ENCODE measurements at regions not wholly inside any gene's neighbourhood (a gene's known extent, or its start where the extent isn't known, plus 50 kb on each side); places are given as distances from the start of the nearest gene placed in this dataset.

- Histone ChIP-seq H4K20me1 (replicated peaks in 1 of 2; ENCODE audit: control insufficient read depth in 1 of 2, insufficient read depth in 2 of 2, low read length in 2 of 2) (no peaks in the 10 kb centered on the region), H3K4ac (replicated peaks; ENCODE audit: insufficient read length, low read depth, low read length) (no peak overlapping the region), H3K27me3 (replicated peaks in 1 of 4; ENCODE audit: control insufficient read depth in 3 of 4, extremely low read depth in 1 of 4, insufficient read depth in 3 of 4, low read length in 3 of 4) (no peaks in the 10 kb centered on the region), H3K79me1 (ENCODE audit: low read depth, low read length) (no peaks in the 10 kb centered on the region), H3K79me2 (ENCODE audit: control insufficient read depth in 1 of 2, insufficient read depth in 2 of 2, low read length in 2 of 2) (no peaks in the 10 kb centered on the region), H4K8ac (ENCODE audit: extremely low read depth, insufficient read depth, low read length) (no peak overlapping the region), H3K9me3 (ENCODE audit: insufficient read depth in 2 of 2, low read depth in 1 of 2, low read length in 1 of 2) (no peaks in the 10 kb centered on the region), H3K18ac (ENCODE audit: extremely low read depth, low read length) (no peak overlapping the region), H2BK20ac (ENCODE audit: low read length) (no peak overlapping the region), H3K56ac (replicated peaks; ENCODE audit: insufficient read length, low read depth, low read length) (no peak overlapping the region), H2AK5ac (ENCODE audit: low read depth, low read length) (no peak overlapping the region), H2BK5ac (ENCODE audit: low read depth, low read length) (no peak overlapping the region), H3K36me3 (ENCODE audit: control insufficient read depth in 2 of 4, insufficient read depth in 4 of 4, low read length in 3 of 4) (no peaks in the 10 kb centered on the region), H3K23me2 (ENCODE audit: low read depth, low read length) (no peaks in the 10 kb centered on the region), H3K9ac (replicated peaks in 1 of 4; ENCODE audit: extremely low read depth in 1 of 4, low read depth in 3 of 4, low read length in 3 of 4) (no peak overlapping the region), H3K4me3 (ENCODE audit: extremely low read depth in 1 of 4, insufficient read depth in 2 of 4, low read depth in 3 of 4, low read length in 4 of 4) (no peak overlapping the region), H3K4me1 (replicated peaks in 1 of 4; ENCODE audit: control insufficient read depth in 3 of 4, insufficient read depth in 4 of 4, low read length in 3 of 4) (peaks cover 0 to 3% (median 0%) of the 10 kb centered on the region in 4 experiments; a peak in 1 of 7 replicates), H3K27ac (ENCODE audit: low read depth, low read length) (no peak overlapping the region), H2BK120ac (replicated peaks; ENCODE audit: low read depth, low read length) (no peak overlapping the region), H4K5ac (ENCODE audit: insufficient read length, low read depth, low read length) (no peak overlapping the region), H2BK15ac (ENCODE audit: low read length) (no peak overlapping the region), H3K23ac (ENCODE audit: insufficient read length) (no peak overlapping the region), H2AFZ (ENCODE audit: low read length) (no peak overlapping the region), H3K4me2 (ENCODE audit: insufficient read depth in 1 of 2, low read depth in 2 of 2, low read length in 2 of 2) (no peak overlapping the region), H3K14ac (ENCODE audit: insufficient read length) (no peak overlapping the region), H2BK12ac (ENCODE audit: low read depth, low read length) (no peak overlapping the region), H4K91ac (replicated peaks; ENCODE audit: insufficient read length, low read length) (no peak overlapping the region)
- FAIRE-seq (no peak), DNase-seq (ENCODE audit: low read depth in 1 of 2, low spot score in 2 of 2) (no peak)
- ChIA-PET CTCF (ENCODE audit: partially characterized antibody) (interaction anchor here (0.8 to 4.3 kb wide), 7 partner anchors 14 to 211 kb away, joined by 3 to 13 read pairs (median 3); no protein-coding TSS in a partner anchor), POLR2A (ENCODE audit: partially characterized antibody) (interaction anchor here (0.8 to 1.2 kb wide), 2 partner anchors 13 to 67 kb away, joined by 3 read pairs; no protein-coding TSS in a partner anchor)
- WGBS, 2 experiments (ENCODE audit: extremely low coverage in 1 of 2, insufficient coverage in 1 of 2, insufficient read length in 1 of 2, insufficient replicate concordance in 2 of 2, low coverage in 1 of 2, low lambda C conversion rate in 2 of 2, missing lambda C conversion rate in 1 of 2) = 86% methylated on average over 5 of the region's 5 CpGs; no CpG with 5 or more reads in 1 of the 2 experiments
- no peak for TF ChIP-seq CBX8 (IDR thresholded peaks at IDR 0.05; ENCODE audit: borderline replicate concordance, low read depth, low read length)
- no peak for TF ChIP-seq SP4 (IDR thresholded peaks at IDR 0.05; ENCODE audit: low read length)
Measured at GRCh38 chr15:66963084-66963483, 102.3 kb upstream of the SMAD3 start.
